Suprapubic skin (tissue), 3 donors: ENCODE measurements at regions not wholly inside any gene's neighbourhood (a gene's known extent, or its start where the extent isn't known, plus 50 kb on each side); places are given as distances from the start of the nearest gene placed in this dataset.

Experiments used
- CTCF ChIP-seq, 2 donors: fragments of 200-600 bp in 1 of 2; fragments of 450-650 bp in 1 of 2; sonication (generic) in 1 of 2; IDR thresholded peaks; one replicate each; pipeline ENCODE4 v1.5.1; 2016 to 2019; ENCODE audit warnings: antibody characterized with exemption in 2 of 2, mild to moderate bottlenecking in 1 of 2, moderate library complexity in 1 of 2
- POLR2A ChIP-seq, 2 donors: fragments of 450-650 bp; IDR thresholded peaks; one replicate each; pipeline ENCODE4 v1.6.1; 2017; ENCODE audit warnings: antibody characterized with exemption in 2 of 2, mild to moderate bottlenecking in 2 of 2, moderate library complexity in 2 of 2

GRCh38 chr20:4560667-4561066, 125.6 kb upstream of the PRNP start:
- TF ChIP-seq CTCF (IDR thresholded peaks at IDR 0.05) (no peak), POLR2A (IDR thresholded peaks at IDR 0.05) (no peak)
